Dermis blood vessel endothelial cell (primary cell): ENCODE measurements at regions not wholly inside any gene's neighbourhood (a gene's known extent, or its start where the extent isn't known, plus 50 kb on each side); places are given as distances from the start of the nearest gene placed in this dataset.
"Not testable (repeated sequence)": the region's sequence is repeated elsewhere in the genome, so short reads cannot be mapped to it uniquely, and the experiment has no call there.

Experiments used
- DNase-seq: peaks from one replicate; pipeline ENCODE4 v3.0.0; 2010

GRCh38 chrX:138858438-138858837 lies 146.9 kb upstream of the FGF13 start:
- peak; percentile 1 for DNase-seq

GRCh38 chrX:138856881-138857604 lies 145.5 kb upstream of the FGF13 start:
- DNase-seq, result no peak

GRCh38 chrX:138853936-138854335 lies 142.4 kb upstream of the FGF13 start:
- DNase-seq, result no peak

GRCh38 chrX:138849521-138849920 lies 138.0 kb upstream of the FGF13 start:
- no peak for DNase-seq

GRCh38 chrX:138847930-138848329 lies 136.4 kb upstream of the FGF13 start:
- peak; percentile 0 for DNase-seq

- no peak for DNase-seq
Measured at GRCh38 chrX:138845786-138846185, 134.3 kb upstream of the FGF13 start.

- not testable (repeated sequence) for DNase-seq
Measured at GRCh38 chrX:138807400-138807799, 95.9 kb upstream of the FGF13 start.

GRCh38 chrX:138794246-138794645 lies 82.7 kb upstream of the FGF13 start:
- no peak for DNase-seq

GRCh38 chrX:138791551-138791950 lies 80.0 kb upstream of the FGF13 start:
- no peak for DNase-seq

- no peak for DNase-seq
Measured at GRCh38 chrX:138788771-138789170, 77.3 kb upstream of the FGF13 start.

- DNase-seq, result not testable (repeated sequence)
Measured at GRCh38 chrX:138778576-138778909, 67.0 kb upstream of the FGF13 start.

GRCh38 chrX:138777908-138778575 lies 66.5 kb upstream of the FGF13 start:
- DNase-seq, result not testable (repeated sequence)

GRCh38 chrX:138777230-138777629 lies 65.7 kb upstream of the FGF13 start:
- no peak for DNase-seq

GRCh38 chrX:138775517-138775916 lies 64.0 kb upstream of the FGF13 start:
- DNase-seq, result peak; percentile 37

- no peak for DNase-seq
Measured at GRCh38 chrX:138771047-138771446, 59.5 kb upstream of the FGF13 start.

- no peak for DNase-seq
Measured at GRCh38 chrX:138769918-138770317, 58.4 kb upstream of the FGF13 start.

- DNase-seq, result no peak
Measured at GRCh38 chrX:138765051-138765450, 53.5 kb upstream of the FGF13 start.

- DNase-seq, result no peak
Measured at GRCh38 chrX:138763761-138764160, 52.2 kb upstream of the FGF13 start.

- DNase-seq, result no peak
Measured at GRCh38 chrX:138761380-138761779, 49.9 kb upstream of the FGF13 start.
